Islet precursor cell (in vitro differentiated cells): ENCODE measurements at regions not wholly inside any gene's neighbourhood (a gene's known extent, or its start where the extent isn't known, plus 50 kb on each side); places are given as distances from the start of the nearest gene placed in this dataset.

ENCODE experiments used
- DNase-seq: peaks from one replicate; pipeline ENCODE4 v3.0.0-alpha.2; 2018

DNA sequence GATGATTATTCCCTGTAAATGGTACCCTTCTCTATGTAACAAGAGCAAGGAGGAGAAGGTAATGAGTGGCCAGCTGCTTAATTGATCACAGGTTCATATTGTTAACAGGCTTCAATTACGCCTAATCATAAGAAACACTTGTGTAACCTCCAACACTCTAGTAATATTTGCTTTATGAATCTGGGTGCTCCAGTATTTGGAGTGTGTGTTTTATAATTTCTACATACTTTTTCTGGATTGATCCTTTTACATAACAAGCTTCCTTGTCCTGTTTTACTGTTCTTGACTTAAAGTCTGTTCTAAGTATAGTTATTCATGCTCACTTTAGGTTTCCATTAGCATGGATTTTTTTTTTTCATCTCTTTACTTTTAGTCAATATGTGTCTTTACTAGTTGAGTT, 984.2 kb downstream of the AMY1C start:
- DNase-seq = no peak

DNA sequence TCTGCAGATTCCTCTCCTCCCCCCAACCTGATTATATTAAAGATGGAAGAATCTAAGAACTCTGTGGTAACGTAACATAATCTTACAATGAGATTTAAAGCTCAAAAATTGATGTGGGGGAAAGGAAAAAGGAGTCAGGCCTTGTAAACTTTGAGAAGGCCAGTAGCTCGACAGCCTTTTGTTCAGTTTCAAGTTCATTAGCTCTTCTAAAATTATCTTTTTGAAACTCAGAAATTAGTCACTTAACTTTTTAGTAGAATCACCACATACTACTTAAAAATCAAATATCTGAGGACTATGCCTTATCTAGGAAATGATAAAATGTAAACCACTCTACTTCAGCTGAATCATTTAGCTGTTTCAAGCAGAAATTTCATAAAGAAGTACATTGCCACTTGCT, 996.2 kb downstream of the AMY1C start:
- DNase-seq = no peak

DNA sequence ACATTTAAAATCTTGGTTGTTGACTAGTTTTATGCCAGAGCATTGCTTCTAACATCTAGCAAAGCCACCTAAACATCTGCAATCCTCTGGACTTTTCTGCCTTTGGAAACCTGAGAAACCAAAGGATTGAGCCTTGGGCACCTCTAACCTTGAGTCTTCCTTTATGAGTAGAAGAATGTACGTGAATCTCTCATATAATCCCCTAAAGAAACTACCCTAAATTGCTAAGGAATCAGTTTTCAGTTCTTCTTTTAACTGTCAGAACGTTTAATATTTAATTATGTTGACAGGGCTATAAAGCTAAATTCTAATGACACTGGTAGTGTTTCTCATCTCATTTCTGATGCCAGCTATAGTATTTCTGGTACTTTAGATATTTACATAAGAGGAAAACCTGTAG, 997.3 kb downstream of the AMY1C start:
- DNase-seq = no peak

DNA sequence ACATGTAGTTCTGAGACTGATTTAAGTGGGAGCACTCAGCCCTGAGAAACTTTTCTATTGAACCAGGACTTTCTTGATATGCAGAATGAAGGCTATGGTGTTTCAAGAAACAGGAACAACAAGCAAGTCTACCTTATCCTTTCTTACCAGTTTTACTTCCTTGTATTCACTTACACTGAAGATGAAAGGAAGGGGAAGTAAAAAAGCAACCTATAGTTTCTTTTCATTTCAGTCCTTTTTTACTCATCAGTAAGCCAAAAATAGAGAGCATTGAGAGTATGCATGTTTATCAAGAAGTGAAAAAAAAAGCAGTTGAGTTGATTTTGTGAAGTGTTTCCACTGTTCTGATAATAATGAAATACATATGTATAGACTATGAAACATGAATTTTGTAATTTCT, 1010.3 kb downstream of the AMY1C start:
- DNase-seq = no peak

DNA sequence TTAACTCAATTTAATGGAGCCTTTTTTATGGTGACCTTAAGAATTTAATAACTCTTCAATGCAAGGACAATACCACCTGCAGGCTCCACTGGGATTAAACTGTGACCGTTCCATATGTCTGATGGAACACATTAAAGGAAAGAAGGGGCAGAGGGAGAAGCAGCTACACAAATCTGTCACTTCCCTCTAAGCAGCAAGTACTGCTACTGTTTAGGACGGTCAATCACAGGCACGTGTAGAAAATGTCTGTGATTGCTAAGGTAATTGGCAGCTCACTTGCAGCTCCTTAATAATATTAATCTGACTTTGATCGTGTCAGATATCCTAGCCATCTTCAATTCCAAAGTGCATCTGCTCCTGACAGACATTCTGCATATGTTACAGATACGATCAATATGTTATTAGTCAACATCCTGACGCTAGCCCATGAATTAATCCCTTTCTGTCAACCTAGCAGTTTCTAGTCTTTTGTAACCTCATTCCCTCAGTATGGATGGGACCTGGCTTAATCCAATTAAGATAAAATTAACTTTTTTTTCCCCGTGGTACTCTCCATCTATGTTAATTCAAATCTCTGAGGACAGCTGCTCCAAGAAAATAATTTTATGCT, 1012.4 kb downstream of the AMY1C start:
- DNase-seq = no peak

DNA sequence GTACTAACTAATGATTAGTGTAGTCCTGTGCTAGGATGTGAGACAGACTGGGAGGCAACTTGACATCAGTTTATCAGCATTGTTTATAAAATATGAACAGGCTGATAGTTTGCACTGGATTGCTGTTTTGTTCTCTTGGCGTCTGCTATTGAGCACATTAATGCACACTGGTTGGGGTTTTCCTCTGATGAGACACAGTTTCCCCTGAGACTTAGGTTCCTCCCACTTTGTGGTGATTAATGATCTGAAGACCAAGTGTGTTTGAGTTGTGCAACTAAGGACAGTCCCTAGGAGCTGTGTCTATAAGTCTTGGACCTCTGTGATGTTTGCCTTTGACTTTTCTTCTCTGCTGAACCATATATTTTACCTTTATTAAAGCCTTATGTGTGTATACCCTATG, 1015.4 kb downstream of the AMY1C start:
- DNase-seq = no peak

DNA sequence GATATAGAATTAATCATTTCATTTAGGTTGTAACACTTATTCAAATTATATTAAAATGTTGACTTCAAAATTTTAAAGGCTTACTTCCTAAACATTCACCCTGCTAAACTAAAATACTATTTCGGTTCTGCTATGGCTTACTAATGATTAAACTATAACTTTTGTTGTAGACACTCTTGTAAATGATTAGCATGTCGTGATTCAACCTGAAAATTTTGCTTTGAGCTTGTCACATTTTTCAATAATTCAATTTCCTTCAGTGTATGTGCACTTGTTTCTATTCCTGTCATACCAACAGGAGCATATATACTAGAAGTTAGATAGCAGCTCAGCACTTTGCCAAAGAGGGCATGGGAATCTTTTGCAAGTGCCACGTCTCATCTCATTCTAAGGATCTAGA, 1018.8 kb downstream of the AMY1C start:
- no peak for DNase-seq

DNA sequence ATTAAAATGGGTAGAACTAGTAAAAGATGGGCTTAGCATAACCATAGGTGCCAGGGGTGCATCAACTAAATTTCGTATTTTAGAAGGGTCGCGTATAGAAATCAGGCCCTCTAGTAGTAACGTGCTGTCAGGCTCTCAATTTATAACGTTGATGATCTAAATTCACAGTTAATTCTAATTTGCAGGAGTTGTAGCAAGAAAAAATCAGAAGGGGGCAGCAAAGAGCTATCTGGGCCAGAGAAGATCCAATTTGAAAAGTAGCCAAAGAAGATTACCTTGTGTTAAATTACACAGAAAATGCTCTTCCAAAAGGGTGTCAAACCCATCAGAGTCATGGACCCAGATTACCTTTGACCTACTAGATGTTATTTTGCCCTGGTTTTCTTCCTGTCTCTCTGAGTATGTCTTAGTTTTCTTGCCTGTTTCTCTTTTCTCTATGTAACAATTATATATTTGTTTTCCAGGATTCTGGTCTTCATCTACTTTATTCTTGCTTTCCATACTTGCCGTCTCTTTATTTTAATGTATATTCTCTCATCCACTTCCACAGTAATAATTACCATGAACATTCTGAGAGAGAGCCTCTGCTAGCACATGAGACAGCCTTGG, 1030.9 kb downstream of the AMY1C start:
- DNase-seq = no peak

DNA sequence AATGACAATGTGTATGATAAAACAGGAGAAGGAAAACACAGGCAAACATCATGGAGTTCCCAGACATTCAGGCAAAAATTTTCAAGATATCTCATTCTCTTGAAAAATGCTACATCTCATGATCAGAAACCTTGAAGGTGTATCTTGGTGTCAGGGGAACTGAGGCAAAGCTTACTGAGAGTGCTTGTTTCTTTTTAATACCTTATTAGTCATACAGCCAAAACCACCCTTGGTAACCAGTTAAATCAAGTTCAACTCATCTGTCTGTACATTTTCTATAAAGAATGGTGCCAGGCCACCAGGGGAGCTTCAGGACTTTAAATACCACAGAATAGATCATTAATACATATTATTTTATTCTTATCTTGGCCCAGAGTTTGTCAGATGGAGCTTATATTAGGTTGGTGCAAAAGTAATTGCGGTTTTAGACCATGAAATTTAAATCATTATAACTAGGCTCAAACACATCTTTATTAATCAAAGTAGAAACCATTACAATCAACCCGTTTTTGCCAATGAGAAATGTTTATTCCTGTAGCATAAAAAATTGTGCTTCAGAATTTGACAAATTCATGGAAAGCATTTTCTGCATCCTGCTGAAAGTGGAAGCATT, 1036.0 kb downstream of the AMY1C start:
- no peak for DNase-seq

DNA sequence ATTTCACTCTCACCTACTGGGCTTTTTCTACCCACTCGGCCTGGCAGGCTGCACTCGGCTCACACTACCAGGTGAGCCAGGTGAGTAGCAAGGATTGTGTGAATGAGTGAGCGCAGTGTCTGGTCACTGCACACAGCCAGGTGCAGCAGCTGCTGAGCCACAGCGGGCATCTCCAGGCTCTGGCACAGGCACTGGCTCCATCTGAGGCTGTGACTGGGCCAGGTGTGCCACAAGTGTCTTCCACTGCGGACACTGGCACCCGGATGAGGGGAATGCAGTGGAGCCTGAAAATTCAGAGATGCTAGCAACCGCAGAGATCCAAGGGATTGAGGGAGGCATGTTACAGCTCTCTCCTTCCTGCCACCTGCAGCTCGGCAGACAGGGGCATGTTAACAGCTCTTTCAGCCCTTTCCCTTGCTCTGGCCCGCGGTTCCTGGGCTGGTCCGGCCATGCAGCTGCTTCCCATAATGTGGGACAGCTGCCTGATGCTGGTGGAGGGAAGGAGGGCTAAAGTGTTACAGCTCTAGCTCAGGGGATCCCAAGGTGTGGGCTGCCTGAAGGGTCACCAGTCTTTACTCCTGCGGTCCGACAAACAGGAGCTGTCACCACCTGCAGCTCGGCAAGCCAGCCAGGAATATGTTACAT, 1038.3 kb downstream of the AMY1C start:
- peak; percentile 46 for DNase-seq

DNA sequence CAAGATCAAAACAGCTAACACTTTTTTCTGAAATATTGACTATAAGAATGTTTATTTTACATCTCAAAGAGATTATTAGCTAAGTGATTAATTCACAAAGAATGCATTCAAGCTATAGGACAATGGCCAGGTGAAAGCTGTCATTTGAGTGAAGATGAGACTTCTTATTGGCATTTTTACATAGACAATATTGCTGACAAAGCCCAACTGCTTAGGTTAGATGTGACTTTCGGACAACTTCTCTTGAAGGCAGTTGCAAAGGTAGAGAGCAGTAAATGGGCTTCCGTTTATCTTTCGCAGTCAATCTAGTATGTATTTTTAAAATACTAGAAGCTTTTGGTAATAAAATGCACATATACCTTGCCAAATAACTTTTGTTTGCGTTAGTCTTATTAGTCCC, 1041.3 kb downstream of the AMY1C start:
- DNase-seq = no peak

DNA sequence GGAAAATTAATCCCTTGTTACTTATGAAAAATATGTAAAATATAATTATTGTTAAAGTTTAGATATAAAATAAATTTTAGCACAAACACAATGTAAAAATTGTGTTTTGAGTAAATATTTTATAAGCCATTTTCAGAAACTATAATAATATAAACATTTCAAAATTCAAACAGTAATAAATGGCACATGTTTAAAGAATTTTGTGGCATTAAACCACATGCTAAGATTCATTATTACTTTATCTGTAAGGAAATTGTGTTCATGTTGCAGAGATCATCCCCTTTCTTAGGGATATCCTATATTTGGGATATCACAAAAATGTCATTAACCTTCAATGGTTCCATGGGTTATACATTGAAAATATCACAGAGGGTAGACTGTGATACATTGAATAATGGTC, 1044.3 kb downstream of the AMY1C start:
- DNase-seq = no peak

DNA sequence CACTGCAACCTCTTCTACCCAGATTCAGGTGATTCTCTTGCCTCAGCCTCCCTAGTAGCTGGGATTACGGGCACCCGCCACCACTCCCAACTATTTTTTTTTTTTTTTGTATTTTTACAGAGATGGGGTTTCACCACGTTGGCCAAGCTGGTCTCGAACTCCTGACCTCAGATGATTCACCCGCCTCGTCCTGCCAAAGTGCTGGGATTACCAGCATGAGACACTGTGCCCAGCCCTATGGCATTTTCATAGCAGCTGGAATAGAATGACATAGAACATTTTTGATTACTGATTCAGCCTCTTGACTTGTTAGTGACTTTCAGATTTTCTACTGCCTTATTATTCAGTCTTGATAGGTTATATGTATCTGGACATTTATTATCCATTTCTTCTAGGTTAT, 1046.2 kb downstream of the AMY1C start:
- no peak for DNase-seq

DNA sequence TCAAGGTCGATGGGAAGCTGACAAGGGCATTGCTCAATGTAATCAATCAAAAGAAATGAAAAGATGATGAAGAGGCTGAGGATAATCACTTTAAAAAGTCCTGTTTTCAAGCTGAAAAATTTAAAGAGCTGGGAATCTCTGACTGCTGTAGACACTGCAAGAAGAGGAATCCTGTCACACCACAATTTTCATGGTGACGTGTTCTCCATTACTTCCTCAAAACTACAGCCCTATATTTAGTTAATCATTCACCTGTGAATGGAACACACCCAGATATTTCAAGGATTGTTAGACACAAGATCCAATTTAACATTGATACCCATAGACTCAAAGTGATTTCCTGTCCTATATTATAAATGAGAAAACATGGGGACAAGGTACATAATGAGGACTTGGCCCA, 1048.3 kb downstream of the AMY1C start:
- no peak for DNase-seq

DNA sequence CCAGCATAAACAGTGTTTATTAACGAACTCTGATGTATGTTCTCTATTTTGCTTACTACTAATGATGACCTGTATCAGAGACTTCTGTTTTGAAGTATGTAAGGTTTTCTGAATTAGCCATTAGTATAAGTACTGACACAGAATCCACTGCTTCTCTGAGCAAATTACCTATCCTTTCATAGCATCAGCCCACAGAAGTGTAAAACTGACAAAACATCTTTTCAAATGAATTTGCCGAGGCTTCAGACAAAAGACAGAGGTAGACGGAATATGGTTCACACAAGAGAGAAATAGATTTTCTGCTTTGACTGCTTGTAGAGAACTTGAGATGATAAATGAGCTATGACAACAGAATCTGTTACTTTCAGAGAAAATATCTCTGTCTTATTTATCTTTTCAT, 1051.6 kb downstream of the AMY1C start:
- no peak for DNase-seq

DNA sequence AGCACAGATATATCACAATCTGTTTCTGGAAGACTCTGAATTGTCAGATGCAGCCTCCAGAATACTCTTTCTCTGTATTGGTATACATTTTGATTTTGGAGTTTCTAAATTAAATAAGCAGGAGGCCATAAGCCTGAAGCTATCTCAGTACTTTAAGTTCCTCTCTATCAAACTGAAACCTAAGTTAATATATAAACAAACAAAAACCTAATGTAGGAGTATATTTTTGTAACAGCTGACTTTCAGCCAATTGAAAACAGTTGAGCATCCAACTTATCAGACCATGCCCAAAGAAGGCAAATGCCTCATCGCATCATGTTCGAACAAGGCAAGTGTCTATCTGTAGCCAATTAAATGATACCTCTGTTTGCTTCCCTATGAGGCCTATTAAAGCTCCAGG, 1054.4 kb downstream of the AMY1C start:
- no peak for DNase-seq

DNA sequence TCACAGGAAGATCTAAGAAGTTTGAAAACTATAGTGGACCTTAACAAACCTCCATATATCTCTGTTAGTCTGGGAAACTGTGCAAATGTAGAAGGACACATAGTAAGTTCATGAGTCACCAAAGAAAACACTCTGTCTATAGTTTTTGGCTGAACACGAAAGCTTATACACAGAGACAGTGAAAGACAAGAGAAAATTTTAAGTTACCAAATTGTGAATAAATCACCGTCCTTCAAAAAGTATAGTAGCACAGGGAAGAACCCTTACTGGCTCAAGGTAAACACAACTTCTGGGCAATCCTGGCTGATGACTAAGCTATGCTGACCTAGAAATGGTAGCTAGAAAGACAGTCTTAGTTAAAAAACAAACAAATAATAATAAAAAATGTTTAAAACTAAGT, 1057.9 kb downstream of the AMY1C start:
- no peak for DNase-seq

DNA sequence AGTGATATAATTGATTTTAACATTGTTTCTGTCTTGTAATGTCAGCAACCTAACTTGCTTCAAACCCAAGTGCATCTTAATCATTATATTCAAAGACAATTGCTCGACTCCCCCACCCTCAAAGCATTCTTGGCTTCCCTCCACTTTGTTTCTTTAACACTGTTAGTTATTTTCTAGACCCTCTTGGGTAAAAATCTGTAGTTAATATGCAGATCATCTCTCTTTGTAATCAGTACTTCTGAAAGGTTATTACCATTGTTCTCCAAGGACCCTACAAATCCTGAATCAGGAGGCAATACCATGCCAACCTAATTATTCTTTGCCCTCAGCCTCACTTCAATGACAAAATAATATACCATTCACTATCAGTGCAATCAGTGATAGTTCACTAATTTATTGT, 1075.7 kb downstream of the AMY1C start:
- DNase-seq = no peak

DNA sequence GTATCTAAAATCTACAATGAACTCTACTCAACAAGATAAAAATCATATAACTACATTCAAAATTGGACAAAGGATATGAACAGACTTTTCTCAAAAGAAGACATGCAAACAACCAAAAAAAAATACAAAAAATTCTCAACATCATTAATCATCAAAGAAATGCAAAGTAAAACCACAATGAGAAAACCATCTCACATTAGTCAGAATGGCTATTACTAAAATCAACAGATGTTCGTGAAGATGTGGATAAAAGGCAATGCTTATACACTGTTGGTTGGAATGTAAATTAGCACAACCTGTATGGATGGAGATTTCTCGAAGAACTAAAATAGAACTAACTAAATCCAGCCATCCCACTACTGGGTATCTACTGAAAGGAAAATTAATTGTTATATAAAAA, 1080.8 kb downstream of the AMY1C start:
- no peak for DNase-seq

DNA sequence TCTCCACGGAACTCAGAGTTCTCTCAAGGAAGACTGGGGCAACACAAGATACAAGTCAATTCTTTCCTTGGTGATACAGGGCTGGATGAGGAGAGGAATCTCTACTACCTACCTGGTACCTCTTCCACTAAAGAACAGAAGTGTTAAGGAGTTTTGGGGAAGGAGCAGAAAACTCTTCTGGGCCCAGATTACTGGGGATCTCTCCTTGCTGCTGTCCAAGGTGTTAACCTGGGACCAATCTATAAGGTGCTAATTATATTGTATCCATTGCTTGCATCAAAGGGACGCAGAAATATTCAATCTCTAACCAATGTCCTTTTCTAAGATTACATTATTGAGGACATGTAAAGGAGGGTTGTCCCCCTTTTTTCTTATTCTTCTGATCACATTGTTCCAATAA, 1102.5 kb downstream of the AMY1C start:
- no peak for DNase-seq

DNA sequence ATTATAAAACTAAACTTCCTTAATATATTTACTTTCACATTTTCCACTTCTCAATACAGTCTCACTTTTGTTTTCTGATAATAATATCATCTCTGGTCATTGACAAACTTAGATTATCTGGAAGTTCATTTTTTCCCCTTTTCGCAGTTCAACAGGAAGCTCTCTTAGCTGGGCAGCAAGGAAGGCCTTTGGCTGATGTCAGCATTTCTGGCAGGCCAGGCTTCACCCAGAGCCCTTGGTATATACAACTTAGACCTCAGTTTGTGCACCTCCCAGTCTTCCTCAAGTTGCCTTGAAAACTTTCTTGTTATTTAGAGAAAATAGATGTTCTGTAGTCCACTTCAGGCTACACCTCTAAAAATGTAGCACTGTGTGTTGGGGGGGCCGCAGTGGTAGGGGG, 1103.6 kb downstream of the AMY1C start:
- no peak for DNase-seq

DNA sequence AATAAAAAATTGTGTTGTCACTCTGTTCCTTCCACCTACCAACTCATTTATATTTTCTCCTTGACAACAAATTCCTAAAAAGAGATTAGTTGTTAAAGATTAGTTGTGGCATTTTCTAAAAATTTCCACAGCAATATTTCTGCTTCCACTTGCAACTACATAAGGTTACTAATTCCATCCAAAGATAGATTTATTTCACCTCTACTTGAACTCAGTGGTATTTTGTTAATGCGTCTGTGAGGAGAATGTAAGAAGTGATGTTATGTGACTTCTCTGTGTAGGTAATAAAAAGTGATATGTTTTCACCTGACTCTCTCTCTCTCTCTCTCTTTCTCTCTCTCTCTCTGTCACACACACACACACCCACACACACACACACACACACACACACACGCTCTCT, 1104.8 kb downstream of the AMY1C start:
- no peak for DNase-seq

DNA sequence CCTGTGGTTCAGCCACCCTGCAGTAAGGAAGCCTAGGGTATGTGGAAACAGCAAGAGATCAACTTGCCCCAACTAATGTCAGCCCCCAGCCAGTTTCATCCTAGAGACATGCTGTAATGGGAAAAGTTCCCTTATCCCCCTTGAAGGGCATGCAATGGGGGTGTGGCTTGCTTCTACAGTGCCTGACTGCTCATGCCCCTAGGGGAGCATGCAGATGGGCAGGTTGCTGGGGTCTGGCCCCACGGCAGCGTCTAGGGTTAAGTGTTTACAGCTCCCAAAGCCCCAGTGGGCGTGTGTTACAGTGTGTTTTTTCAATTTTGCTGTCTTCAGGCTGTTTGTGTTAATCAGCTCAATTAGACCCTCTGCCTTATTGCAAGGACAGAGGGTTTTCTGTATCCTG, 1105.9 kb downstream of the AMY1C start:
- DNase-seq = peak; percentile 50

DNA sequence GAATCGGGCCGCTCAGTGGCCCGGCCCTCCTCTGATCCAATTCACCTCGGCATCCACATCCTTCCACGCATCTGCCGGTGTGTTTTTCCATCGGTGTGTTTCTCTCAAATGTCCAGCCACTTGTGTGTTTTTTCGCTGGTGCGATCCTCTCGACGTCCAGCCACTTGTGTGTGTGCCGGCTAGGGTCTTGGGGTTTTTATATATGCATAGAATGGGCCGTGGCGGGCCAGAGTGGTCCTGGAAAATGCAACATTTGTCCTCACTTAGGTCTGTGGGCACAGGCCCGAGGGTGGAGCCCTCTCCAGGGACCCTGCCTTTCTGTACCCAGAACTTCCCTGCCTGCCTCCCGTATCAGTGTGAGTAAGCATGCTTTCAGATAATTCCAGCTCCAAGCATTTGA, 1106.4 kb downstream of the AMY1C start:
- DNase-seq = no peak

DNA sequence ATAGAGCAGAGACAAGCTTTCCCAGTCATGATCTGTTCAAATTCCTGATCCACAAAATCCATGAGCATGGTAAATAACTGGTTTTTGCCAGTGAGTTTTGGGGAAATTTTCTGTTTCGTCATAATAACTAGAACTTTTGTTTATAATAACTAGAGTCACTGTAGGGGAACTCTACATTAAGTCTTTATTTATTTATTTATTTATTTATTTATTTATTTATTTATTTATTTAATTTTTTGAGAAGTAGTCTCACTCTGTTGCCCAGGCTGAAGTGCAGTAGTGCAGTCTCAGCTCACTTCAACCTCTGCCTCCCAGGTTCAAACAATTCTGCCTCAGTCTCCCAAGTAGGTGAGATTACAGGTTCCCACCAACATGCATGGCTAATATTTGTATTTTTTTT, 1106.8 kb downstream of the AMY1C start:
- DNase-seq = no peak
